K562 (cell line): ENCODE measurements at regions not wholly inside any gene's neighbourhood (a gene's known extent, or its start where the extent isn't known, plus 50 kb on each side); places are given as distances from the start of the nearest gene placed in this dataset.

ENCODE experiments used
- ATAC-seq: fragments of 200-7000 bp; cut with Tn5 transposase; 3 replicates; pipeline ENCODE4 v1.9.1; 2020; ENCODE audit warnings: moderate library complexity
- BruUV-seq: library from RNA; stranded (reverse); fragments of 400-500 nt; replicated peaks from 2 replicates; lab custom pipeline; 2021; lab: Mats Ljungman, UMichigan
- CTCF ChIA-PET: fragments of 300-600 bp; formaldehyde crosslinking; extraction: SDS; loops from one replicate; lab custom pipeline; 2021; ENCODE audit warnings: low intra/inter-chr PET ratio; lab: Yijun Ruan, JAX
- POLR2A ChIA-PET: fragments of 300-600, 350-650 bp; sonication (Branson Sonifier 250); formaldehyde crosslinking; extraction: SDS; loops from one replicate; lab custom pipeline; 2021; ENCODE audit warnings: antibody characterized with exemption, inconsistent platforms; lab: Yijun Ruan, JAX
- DNase-seq, 4 experiments: peaks; one replicate each; pipeline versions ENCODE4 v3.0.0 to v3.0.0-alpha.2; 2011 to 2018; ENCODE audit warnings: low spot score in 3 of 4, mixed read lengths in 3 of 4; ENCODE audit errors: extremely low read depth in 1 of 4
- FAIRE-seq: peaks from 2 replicates; lab custom pipeline; 2011; peaks lifted over from hg19 to GRCh38; lab: Jason Lieb, UNC
- H2AFZ ChIP-seq: 2 replicates; pipeline ENCODE4 v1.6.0; 2011; ENCODE audit warnings: low read depth, low read length, control low read depth, inconsistent platforms
- H3K27ac ChIP-seq: fragments of 200-600 bp; 3 replicates; pipeline ENCODE4 v1.8.0; 2011; ENCODE audit warnings: low read depth, mild to moderate bottlenecking, control low read depth, inconsistent platforms, low read length, moderate library complexity, mixed read lengths; ENCODE audit errors: extremely low read depth
- H3K27me3 ChIP-seq, 2 experiments: fragments of 300-600 bp in 1 of 2; 2 replicates in 1 of 2; 3 replicates in 1 of 2; pipeline versions ENCODE4 v1.6.0 to v1.8.0; 2011; ENCODE audit warnings: inconsistent platforms in 2 of 2, low read length in 2 of 2, mild to moderate bottlenecking in 1 of 2, mixed read lengths in 1 of 2, moderate library complexity in 1 of 2; ENCODE audit not compliant: control insufficient read depth in 2 of 2, insufficient read depth in 2 of 2
- H3K36me3 ChIP-seq: fragments of 300-600 bp; 3 replicates; pipeline ENCODE4 v1.8.0; 2011; ENCODE audit warnings: mild to moderate bottlenecking, low read length, inconsistent platforms; ENCODE audit not compliant: control insufficient read depth, insufficient read depth
- H3K4me1 ChIP-seq, 2 experiments: fragments of 200-600 bp in 1 of 2; replicated peaks in 1 of 2; 2 replicates in 1 of 2; 3 replicates in 1 of 2; pipeline versions ENCODE4 v1.5.1 to v1.8.0; 2011; ENCODE audit warnings: inconsistent platforms in 2 of 2, low read length in 2 of 2, mild to moderate bottlenecking in 1 of 2, mixed read lengths in 1 of 2, moderate library complexity in 1 of 2; ENCODE audit not compliant: control insufficient read depth in 2 of 2, insufficient read depth in 2 of 2
- H3K4me2 ChIP-seq: 2 replicates; pipeline ENCODE4 v1.6.1; 2011; ENCODE audit warnings: low read length, control low read depth, inconsistent platforms, mixed read lengths; ENCODE audit not compliant: insufficient read depth
- H3K4me3 ChIP-seq: fragments of 200-600 bp; sonication (generic), shearing (Covaris generic); 2 replicates; pipeline ENCODE4 v1.5.1; 2016; ENCODE audit warnings: control low read depth, inconsistent platforms
- H3K79me2 ChIP-seq: fragments of 200-600 bp; 3 replicates; pipeline ENCODE4 v1.8.0; 2011; ENCODE audit warnings: low read length, inconsistent platforms; ENCODE audit not compliant: control insufficient read depth, insufficient read depth
- H3K9ac ChIP-seq, 2 experiments: 2 replicates each; pipeline versions ENCODE4 v1.6.0 to v1.6.1; 2011; ENCODE audit warnings: low read depth in 2 of 2, low read length in 2 of 2, control low read depth in 1 of 2, inconsistent platforms in 1 of 2, mild to moderate bottlenecking in 1 of 2, mixed read lengths in 1 of 2; ENCODE audit not compliant: insufficient read depth in 1 of 2
- H3K9me1 ChIP-seq: one replicate; pipeline ENCODE4 v1.6.0; 2011; ENCODE audit warnings: inconsistent platforms, mild to moderate bottlenecking, low read length, moderate library complexity; ENCODE audit not compliant: control insufficient read depth, insufficient read depth
- H3K9me3 ChIP-seq: replicated peaks from 2 replicates; pipeline ENCODE4 v1.5.1; 2011; ENCODE audit warnings: low read depth, low read length, inconsistent platforms; ENCODE audit not compliant: control insufficient read depth, insufficient read depth
- H4K20me1 ChIP-seq: replicated peaks from 2 replicates; pipeline ENCODE4 v1.6.1; 2011; ENCODE audit warnings: low read length, inconsistent platforms, mixed read lengths; ENCODE audit not compliant: control insufficient read depth, insufficient read depth
- HNRNPH1 ChIP-seq: fragments of 200-400 bp; formaldehyde crosslinking; optimal IDR thresholded peaks from 2 replicates; pipeline ENCODE3; 2017; ENCODE audit warnings: low read depth, mild to moderate bottlenecking, low read length, moderate library complexity
- TFE3 ChIP-seq: fragments of 450-650 bp; formaldehyde crosslinking; IDR thresholded peaks from 2 replicates; pipeline ENCODE4 v1.4.0; 2020; ENCODE audit warnings: mild to moderate bottlenecking, mixed read lengths
- ZFP36 ChIP-seq: fragments of 150-350 bp; IDR thresholded peaks from 2 replicates; pipeline ENCODE4 v1.6.1; 2018; ENCODE audit warnings: low read length, low read depth; ENCODE audit not compliant: partially characterized antibody
- ZNF165 ChIP-seq: fragments of 250-450 bp; sonication (Bioruptor Pico); IDR thresholded peaks from 2 replicates; pipeline ENCODE4 v1.4.0; 2020; ENCODE audit warnings: borderline replicate concordance
- ZNF282 ChIP-seq: sonication (generic); formaldehyde crosslinking; IDR thresholded peaks from 2 replicates; pipeline ENCODE4 v1.8.1; 2023; ENCODE audit warnings: missing genetic modification reagents
- WGBS: fragments of 100-300 bp; shearing (Covaris generic); methylation state at CpG from one replicate; pipeline ENCODE4 v1.1.6; 2016; ENCODE audit warnings: low coverage, mixed read lengths; ENCODE audit not compliant: insufficient coverage; ENCODE audit errors: missing lambda C conversion rate; 5-methylcytosine and 5-hydroxymethylcytosine counted together
- in situ Hi-C: fragments of 300-500 bp; cut with MboI; formaldehyde crosslinking; loops from 4 replicates; pipeline ENCODE4 v1.15.0; 2018; ENCODE audit warnings: inconsistent platforms, mixed read lengths
- intact Hi-C: fragments of 100-400 bp; cut with micrococcal nuclease; formaldehyde crosslinking; loops from 2 replicates; pipeline ENCODE4 v1.14.2; 2022
- TF ChIP-seq, protein P1 (sequence below): fragments of 250-450 bp; sonication (Bioruptor Pico); IDR thresholded peaks from 2 replicates; pipeline ENCODE4 v1.5.0; 2020; ENCODE audit warnings: mild to moderate bottlenecking, borderline replicate concordance

- Histone ChIP-seq H3K79me2 (peaks cover 22% of the 10 kb centered on the region; the same call in 2 of the 3 replicates), H3K27me3 (no peaks in the 10 kb centered on the region), H3K9ac (0 out of 4 replicates have a peak overlapping the region, but pooled peaks of 1 of the 2 experiments have one; percentile 39), H3K9me1 (no peaks in the 10 kb centered on the region), H3K27ac (no peak overlapping the region), H3K4me1 (peaks cover 7 to 16% of the 10 kb centered on the region in 2 experiments; a peak in 4 of 5 replicates), H2AFZ (no peak overlapping the region), H4K20me1 (peaks cover 13% of the 10 kb centered on the region; the same call in 1 of the 2 replicates), H3K4me3 (no peak overlapping the region), H3K9me3 (no peaks in the 10 kb centered on the region), H3K36me3 (no peaks in the 10 kb centered on the region), H3K4me2 (no peak overlapping the region)
- no peak for DNase-seq
- POLR2A ChIA-PET: interaction anchor here (0.5 to 1.1 kb wide), 4 partner anchors 13 to 21 kb away, joined by 3 to 6 read pairs (median 3); no protein-coding TSS in a partner anchor
- FAIRE-seq: no peak
- TF ChIP-seq, protein P1, sequence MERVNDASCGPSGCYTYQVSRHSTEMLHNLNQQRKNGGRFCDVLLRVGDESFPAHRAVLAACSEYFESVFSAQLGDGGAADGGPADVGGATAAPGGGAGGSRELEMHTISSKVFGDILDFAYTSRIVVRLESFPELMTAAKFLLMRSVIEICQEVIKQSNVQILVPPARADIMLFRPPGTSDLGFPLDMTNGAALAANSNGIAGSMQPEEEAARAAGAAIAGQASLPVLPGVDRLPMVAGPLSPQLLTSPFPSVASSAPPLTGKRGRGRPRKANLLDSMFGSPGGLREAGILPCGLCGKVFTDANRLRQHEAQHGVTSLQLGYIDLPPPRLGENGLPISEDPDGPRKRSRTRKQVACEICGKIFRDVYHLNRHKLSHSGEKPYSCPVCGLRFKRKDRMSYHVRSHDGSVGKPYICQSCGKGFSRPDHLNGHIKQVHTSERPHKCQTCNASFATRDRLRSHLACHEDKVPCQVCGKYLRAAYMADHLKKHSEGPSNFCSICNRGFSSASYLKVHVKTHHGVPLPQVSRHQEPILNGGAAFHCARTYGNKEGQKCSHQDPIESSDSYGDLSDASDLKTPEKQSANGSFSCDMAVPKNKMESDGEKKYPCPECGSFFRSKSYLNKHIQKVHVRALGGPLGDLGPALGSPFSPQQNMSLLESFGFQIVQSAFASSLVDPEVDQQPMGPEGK (CRISPR knock-in tag): no peak
- TF ChIP-seq ZNF165 (CRISPR knock-in tag) (no peak), TFE3 (CRISPR knock-in tag) (no peak), ZNF282 (CRISPR knock-in tag) (no peak), ZFP36 (peak; percentile 44), HNRNPH1 (no peak)
- BruUV-seq: no TSS peak
- no peak for ATAC-seq
- CTCF ChIA-PET: no interaction called here
- in situ Hi-C loops: no loop called here
- WGBS: 82% methylated on average over 20 of the region's 20 CpGs
- intact Hi-C loops: no loop called here
Measured at GRCh38 chr16:85192238-85193114, 80.2 kb upstream of the CIBAR2 start.
